Glutamatergic neuron (in vitro differentiated cells): ENCODE measurements at regions not wholly inside any gene's neighbourhood (a gene's known extent, or its start where the extent isn't known, plus 50 kb on each side); places are given as distances from the start of the nearest gene placed in this dataset.

Source experiments
- DNase-seq: peaks from one replicate; pipeline ENCODE4 v3.0.0; 2022
- H3K27ac Mint-ChIP-seq: one replicate; pipeline ENCODE4 v1.8.0; 2020; ENCODE audit warnings: mild to moderate bottlenecking, mixed read lengths, inconsistent platforms; ENCODE audit not compliant: unreplicated experiment
- H3K27me3 Mint-ChIP-seq: one replicate; pipeline ENCODE4 v1.8.0; 2020; ENCODE audit warnings: mild to moderate bottlenecking, moderate library complexity, mixed read lengths, inconsistent platforms; ENCODE audit not compliant: unreplicated experiment
- H3K36me3 Mint-ChIP-seq: one replicate; pipeline ENCODE4 v1.8.0; 2020; ENCODE audit warnings: mild to moderate bottlenecking, mixed read lengths, inconsistent platforms; ENCODE audit not compliant: unreplicated experiment
- H3K4me1 Mint-ChIP-seq: one replicate; pipeline ENCODE4 v1.8.0; 2020; ENCODE audit warnings: mild to moderate bottlenecking, low read depth, mixed read lengths, inconsistent platforms; ENCODE audit not compliant: unreplicated experiment
- H3K4me3 Mint-ChIP-seq: one replicate; pipeline ENCODE4 v1.8.0; 2020; ENCODE audit warnings: mild to moderate bottlenecking, mixed read lengths, inconsistent platforms; ENCODE audit not compliant: unreplicated experiment
- H3K9me3 Mint-ChIP-seq: one replicate; pipeline ENCODE4 v1.8.0; 2020; ENCODE audit warnings: mild to moderate bottlenecking, moderate library complexity, mixed read lengths, inconsistent platforms; ENCODE audit not compliant: unreplicated experiment
- CTCF ChIP-seq: fragments of 200-600 bp; sonication (generic); IDR thresholded peaks from one replicate; pipeline ENCODE4 v1.5.0; 2021; ENCODE audit not compliant: partially characterized antibody, unreplicated experiment

GRCh38 chr4:111837761-111838160 is 307.5 kb upstream of the FAM241A start:
- no peak for DNase-seq
- peaks cover 19% of the 10 kb centered on the region for H3K4me1 Mint-ChIP-seq
- H3K36me3 Mint-ChIP-seq = peaks cover 5% of the 10 kb centered on the region
- H3K4me3 Mint-ChIP-seq = no peak overlapping the region
- H3K27me3 Mint-ChIP-seq = peaks cover 3% of the 10 kb centered on the region
- H3K27ac Mint-ChIP-seq = no peak overlapping the region
- H3K9me3 Mint-ChIP-seq = peaks cover 7% of the 10 kb centered on the region
- no peak for TF ChIP-seq CTCF

DNA sequence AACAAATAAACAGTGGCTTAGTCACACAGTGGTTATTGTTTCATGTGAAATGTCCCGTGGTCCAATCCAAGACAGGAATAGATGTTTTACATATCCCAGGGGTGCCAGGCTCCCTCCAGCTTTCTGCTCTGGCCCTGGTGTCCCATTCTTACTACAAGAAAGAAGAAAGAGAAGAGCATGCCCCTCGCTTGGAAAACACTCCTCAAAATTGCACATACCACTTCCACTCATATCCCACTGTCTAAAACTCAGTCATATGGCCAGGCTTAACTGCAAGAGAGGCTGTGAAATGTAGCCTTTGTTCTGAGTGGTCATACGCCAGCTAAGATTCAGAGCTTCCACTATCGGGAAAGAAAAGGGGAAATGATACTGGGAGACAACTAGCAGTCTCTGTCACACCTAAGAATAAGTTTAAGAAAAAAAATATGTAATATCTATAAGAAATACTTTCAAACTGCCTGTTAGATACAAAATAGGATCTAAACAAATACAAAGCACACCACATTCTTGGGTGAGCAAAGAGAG is 306.8 kb upstream of the FAM241A start:
- peaks cover 3% of the 10 kb centered on the region for H3K27me3 Mint-ChIP-seq
- H3K4me1 Mint-ChIP-seq = peaks cover 19% of the 10 kb centered on the region
- peak; percentile 28 for DNase-seq
- H3K27ac Mint-ChIP-seq = no peak overlapping the region
- TF ChIP-seq CTCF = no peak
- H3K4me3 Mint-ChIP-seq = no peak overlapping the region
- peaks cover 5% of the 10 kb centered on the region for H3K36me3 Mint-ChIP-seq
- peaks cover 7% of the 10 kb centered on the region for H3K9me3 Mint-ChIP-seq

DNA sequence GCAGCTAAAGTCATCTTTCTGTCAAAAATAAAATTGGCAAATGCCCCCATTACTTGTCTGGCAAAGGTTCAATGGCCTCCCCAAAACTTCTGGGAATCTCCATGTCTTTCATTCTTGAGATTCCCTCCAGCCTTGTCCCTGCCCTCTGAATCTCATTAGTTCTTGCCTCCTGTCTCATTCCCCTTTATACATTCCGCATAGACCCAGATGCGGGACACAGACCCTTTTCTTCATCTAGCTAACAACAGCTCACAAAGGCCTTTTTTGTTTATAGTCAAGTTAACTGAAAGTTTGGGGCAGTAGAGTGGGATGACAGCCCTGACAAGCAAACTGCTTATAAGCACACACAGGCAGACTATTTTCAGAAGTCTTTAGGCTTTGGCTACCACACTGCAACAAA is 306.1 kb upstream of the FAM241A start:
- H3K27me3 Mint-ChIP-seq = peaks cover 3% of the 10 kb centered on the region
- no peak for TF ChIP-seq CTCF
- no peak overlapping the region for H3K27ac Mint-ChIP-seq
- peaks cover 2% of the 10 kb centered on the region for H3K36me3 Mint-ChIP-seq
- no peak for DNase-seq
- peaks cover 19% of the 10 kb centered on the region for H3K4me1 Mint-ChIP-seq
- peaks cover 7% of the 10 kb centered on the region for H3K9me3 Mint-ChIP-seq
- no peak overlapping the region for H3K4me3 Mint-ChIP-seq

- Mint-ChIP-seq H3K4me1 (peaks cover 9% of the 10 kb centered on the region), H3K4me3 (no peak overlapping the region)
Observed at GRCh38 chr4:111842336-111842735, 302.9 kb upstream of the FAM241A start.

More at GRCh38 chr4:111842336-111842735, 302.9 kb upstream of the FAM241A start:
- no peak for DNase-seq
- Mint-ChIP-seq H3K9me3 (no peaks in the 10 kb centered on the region), H3K27me3 (no peaks in the 10 kb centered on the region), H3K36me3 (peaks cover 5% of the 10 kb centered on the region), H3K27ac (no peak overlapping the region)
- no peak for TF ChIP-seq CTCF
